ENCODE measurements at regions not wholly inside any gene's neighbourhood (a gene's known extent, or its start where the extent isn't known, plus 50 kb on each side); places are given as distances from the start of the nearest gene placed in this dataset.

GRCh38 chr5:125505115-125505514 is 758.7 kb upstream of the ZNF608 start:
- no peak for TF ChIP-seq UBTF (CRISPR knock-in tag; IDR thresholded peaks at IDR 0.05)
- no peak for TF ChIP-seq FOXK2 (IDR thresholded peaks at IDR 0.05)
- no peak for TF ChIP-seq CTCF (CRISPR knock-in tag; IDR thresholded peaks at IDR 0.05)
- no peak for TF ChIP-seq FOXJ3 (CRISPR knock-in tag; IDR thresholded peaks at IDR 0.05; ENCODE audit: borderline replicate concordance)
- TF ChIP-seq ZNF772 (CRISPR knock-in tag; IDR thresholded peaks at IDR 0.05) = no peak
- no peak for TF ChIP-seq RBM39 (IDR thresholded peaks at IDR 0.05; ENCODE audit: low read depth, low read length, poor library complexity, severe bottlenecking)
- TF ChIP-seq TSC22D2 (CRISPR knock-in tag; IDR thresholded peaks at IDR 0.05; ENCODE audit: borderline replicate concordance) = no peak
- no peak for TF ChIP-seq BHLHE40 (IDR thresholded peaks at IDR 0.05; ENCODE audit: low read length)
- TF ChIP-seq ZNF781 (CRISPR knock-in tag; IDR thresholded peaks at IDR 0.05; ENCODE audit: borderline replicate concordance, not compliant biosample characterization) = no peak
- TF ChIP-seq RBM22 (optimal IDR thresholded peaks at IDR 0.05; ENCODE audit: low read length) = no peak
- TF ChIP-seq JUND (CRISPR knock-in tag; IDR thresholded peaks at IDR 0.05) = no peak

Measured in HepG2 (cell line).